Muscle layer of colon (tissue), 2 donors: ENCODE measurements at regions not wholly inside any gene's neighbourhood (a gene's known extent, or its start where the extent isn't known, plus 50 kb on each side); places are given as distances from the start of the nearest gene placed in this dataset.

Experiments
- H3K27ac ChIP-seq: one replicate; pipeline ENCODE4 v1.7.0; 2013; ENCODE audit warnings: low read depth, mild to moderate bottlenecking, low read length, moderate library complexity
- H3K27me3 ChIP-seq, 2 donors: one replicate each; pipeline ENCODE4 v1.7.0; 2013; ENCODE audit warnings: low read length in 2 of 2, mild to moderate bottlenecking in 2 of 2; ENCODE audit not compliant: insufficient read depth in 2 of 2, control insufficient read depth in 1 of 2
- H3K36me3 ChIP-seq: one replicate; pipeline ENCODE4 v1.7.0; 2013; ENCODE audit warnings: mild to moderate bottlenecking, low read length; ENCODE audit not compliant: insufficient read depth
- H3K4me1 ChIP-seq: one replicate; pipeline ENCODE4 v1.7.0; 2013; ENCODE audit warnings: mild to moderate bottlenecking, low read length; ENCODE audit not compliant: insufficient read depth
- H3K4me3 ChIP-seq, 2 donors: one replicate each; pipeline ENCODE4 v1.7.0; 2013; ENCODE audit warnings: low read length in 2 of 2, low read depth in 1 of 2, mild to moderate bottlenecking in 1 of 2, moderate library complexity in 1 of 2
- H3K9ac ChIP-seq: one replicate; pipeline ENCODE4 v1.7.0; 2013; ENCODE audit warnings: low read length
- H3K9me3 ChIP-seq: one replicate; pipeline ENCODE4 v1.7.0; 2013; ENCODE audit warnings: mild to moderate bottlenecking, low read length
- donor health status: abdominal sarcoma.
- donor health status: Adenocarcinoma of cecum.

DNA sequence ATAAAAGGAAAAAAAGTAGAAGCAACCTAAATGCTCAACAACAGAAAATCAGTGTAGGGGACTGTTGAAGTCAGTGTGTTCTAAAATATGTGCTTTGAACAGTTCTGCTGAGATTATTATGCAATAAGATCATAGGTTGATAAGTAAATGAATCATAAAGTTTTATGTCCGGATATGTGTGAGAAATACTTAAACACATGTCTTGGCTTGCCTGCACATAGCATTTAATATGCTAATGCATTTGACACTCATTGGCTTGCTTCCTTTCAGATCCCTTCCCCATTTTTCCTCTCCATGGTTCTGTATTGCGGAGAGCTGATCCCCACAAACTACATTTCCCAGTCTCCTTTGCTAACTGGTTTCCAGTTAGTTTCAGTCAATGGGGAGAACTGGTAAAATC, 573.8 kb upstream of the TBX3 start:
- Histone ChIP-seq H3K4me1 (no peaks in the 10 kb centered on the region), H3K27me3 (no peaks in the 10 kb centered on the region), H3K36me3 (no peaks in the 10 kb centered on the region), H3K9ac (no peak overlapping the region), H3K27ac (no peak overlapping the region), H3K9me3 (no peaks in the 10 kb centered on the region), H3K4me3 (no peak overlapping the region)

DNA sequence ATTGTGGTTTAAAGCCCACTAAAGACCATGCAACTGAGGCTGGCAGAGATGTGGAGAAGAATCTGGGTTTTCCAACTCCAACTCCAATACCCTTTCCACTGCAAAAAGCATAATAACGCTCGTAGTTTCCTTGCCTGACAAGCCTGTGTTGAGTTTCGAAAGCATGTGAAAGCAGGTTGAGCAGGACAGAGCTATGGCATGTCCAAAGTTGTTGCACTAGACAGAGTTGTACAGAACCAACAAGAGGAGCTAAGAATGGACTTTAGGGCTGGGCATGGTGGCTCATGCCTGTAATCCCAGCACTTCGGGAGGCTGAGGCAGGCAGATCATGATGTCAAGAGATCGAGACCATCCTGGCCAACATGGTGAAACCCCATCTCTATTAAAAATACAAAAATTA, 572.0 kb upstream of the TBX3 start:
- no peak overlapping the region for H3K4me3 ChIP-seq
- H3K9me3 ChIP-seq, result no peaks in the 10 kb centered on the region
- H3K27ac ChIP-seq, result no peak overlapping the region
- H3K9ac ChIP-seq, result no peak overlapping the region
- no peaks in the 10 kb centered on the region for H3K4me1 ChIP-seq
- no peaks in the 10 kb centered on the region for H3K27me3 ChIP-seq
- H3K36me3 ChIP-seq, result no peaks in the 10 kb centered on the region

DNA sequence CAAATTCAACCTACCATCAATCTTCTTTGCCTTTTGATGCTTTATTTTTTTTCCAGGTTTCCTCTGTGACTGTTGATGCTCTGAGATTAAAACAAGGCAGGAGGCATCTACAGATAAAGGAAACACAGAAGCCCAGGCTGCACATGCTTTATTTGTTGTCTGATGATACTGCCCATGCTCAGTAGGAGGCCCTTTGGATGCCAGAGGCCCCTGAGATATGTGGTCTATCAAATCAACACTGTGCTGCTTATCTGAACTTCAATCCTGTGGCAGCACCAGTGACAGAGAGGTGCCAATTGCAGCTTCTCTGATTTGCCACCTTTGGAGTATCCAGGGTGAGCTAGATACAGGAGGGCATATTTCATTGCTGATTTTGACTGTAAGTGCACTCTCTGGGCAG, 571.3 kb upstream of the TBX3 start:
- Histone ChIP-seq H3K4me1 (no peaks in the 10 kb centered on the region), H3K36me3 (no peaks in the 10 kb centered on the region), H3K27me3 (no peaks in the 10 kb centered on the region), H3K9me3 (no peaks in the 10 kb centered on the region), H3K9ac (no peak overlapping the region), H3K4me3 (no peak overlapping the region), H3K27ac (no peak overlapping the region)

DNA sequence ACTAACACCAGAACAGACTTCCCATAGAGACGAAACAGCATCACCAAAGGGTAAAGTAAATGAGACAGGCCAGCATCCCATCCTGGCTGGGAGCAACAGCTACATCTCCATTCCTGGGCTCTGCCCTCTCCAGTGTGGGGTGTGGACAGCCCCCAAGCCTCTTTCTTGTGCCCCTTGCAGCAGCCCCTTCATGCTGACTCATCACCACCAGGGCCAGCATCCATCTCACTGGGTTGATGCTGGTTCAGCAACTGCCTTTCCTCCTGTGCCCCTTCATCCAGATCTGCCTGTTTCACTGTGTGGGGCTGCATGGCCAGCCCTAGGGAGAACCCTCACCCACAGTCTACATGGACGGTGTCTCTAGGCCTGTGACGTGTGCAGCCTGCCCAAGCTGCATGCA, 569.1 kb upstream of the TBX3 start:
- no peaks in the 10 kb centered on the region for H3K9me3 ChIP-seq
- no peak overlapping the region for H3K9ac ChIP-seq
- H3K27ac ChIP-seq, result no peak overlapping the region
- H3K4me3 ChIP-seq, result no peak overlapping the region
- no peaks in the 10 kb centered on the region for H3K4me1 ChIP-seq
- no peaks in the 10 kb centered on the region for H3K27me3 ChIP-seq
- H3K36me3 ChIP-seq, result no peaks in the 10 kb centered on the region

DNA sequence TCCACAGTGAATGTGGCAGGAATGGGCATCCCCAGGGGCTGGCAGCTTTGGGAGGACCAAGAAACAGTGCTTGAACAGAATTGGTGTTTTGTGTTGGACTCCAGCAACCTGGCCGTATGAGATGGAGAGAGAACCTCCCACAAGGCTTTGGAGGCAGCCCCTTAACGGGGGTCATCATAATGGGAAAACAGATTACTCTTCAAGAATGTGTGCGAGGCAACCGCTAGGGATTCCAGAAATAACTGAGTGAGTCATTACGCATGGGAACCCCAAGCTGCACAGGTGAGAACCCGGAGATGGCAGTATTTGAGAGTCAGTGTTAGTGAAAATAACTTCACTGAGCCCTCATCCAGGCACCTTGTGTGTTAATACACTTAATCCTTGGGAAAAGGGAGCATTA, 567.8 kb upstream of the TBX3 start:
- Histone ChIP-seq H3K4me1 (no peaks in the 10 kb centered on the region), H3K27me3 (no peaks in the 10 kb centered on the region), H3K4me3 (no peak overlapping the region), H3K9me3 (no peaks in the 10 kb centered on the region), H3K36me3 (no peaks in the 10 kb centered on the region), H3K27ac (no peak overlapping the region), H3K9ac (no peak overlapping the region)

DNA sequence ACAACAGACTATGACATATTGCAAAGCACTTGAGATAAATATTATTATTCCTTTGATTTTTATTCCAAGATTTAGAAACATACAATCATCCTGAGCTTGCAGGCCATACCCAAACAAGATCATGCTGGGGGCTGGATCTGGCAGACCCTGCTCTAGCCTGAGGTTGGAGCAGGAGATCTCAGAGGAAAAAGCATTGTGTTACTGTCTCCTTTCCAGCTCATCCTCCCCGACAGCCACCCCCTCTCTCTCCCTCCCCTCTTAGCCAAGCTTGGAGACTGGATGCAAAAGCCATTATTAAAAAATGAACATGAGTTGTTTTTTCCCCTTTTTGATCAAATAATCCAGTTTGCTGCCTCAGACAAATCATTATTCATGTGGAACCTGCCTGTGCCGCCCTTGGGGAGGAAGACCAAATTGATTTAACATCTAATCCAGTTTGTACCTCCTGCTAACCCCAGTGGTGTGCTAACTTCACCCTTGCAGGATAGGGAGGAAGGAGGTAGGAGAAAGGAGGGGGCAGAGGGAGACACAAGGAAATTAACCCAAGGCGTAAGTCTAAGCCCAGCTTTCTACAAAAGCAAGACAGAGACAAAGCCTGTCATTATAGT, 565.8 kb upstream of the TBX3 start:
- Histone ChIP-seq H3K4me1 (no peaks in the 10 kb centered on the region), H3K27me3 (no peaks in the 10 kb centered on the region), H3K9ac (no peak overlapping the region), H3K27ac (no peak overlapping the region), H3K4me3 (no peak overlapping the region), H3K9me3 (no peaks in the 10 kb centered on the region), H3K36me3 (no peaks in the 10 kb centered on the region)

DNA sequence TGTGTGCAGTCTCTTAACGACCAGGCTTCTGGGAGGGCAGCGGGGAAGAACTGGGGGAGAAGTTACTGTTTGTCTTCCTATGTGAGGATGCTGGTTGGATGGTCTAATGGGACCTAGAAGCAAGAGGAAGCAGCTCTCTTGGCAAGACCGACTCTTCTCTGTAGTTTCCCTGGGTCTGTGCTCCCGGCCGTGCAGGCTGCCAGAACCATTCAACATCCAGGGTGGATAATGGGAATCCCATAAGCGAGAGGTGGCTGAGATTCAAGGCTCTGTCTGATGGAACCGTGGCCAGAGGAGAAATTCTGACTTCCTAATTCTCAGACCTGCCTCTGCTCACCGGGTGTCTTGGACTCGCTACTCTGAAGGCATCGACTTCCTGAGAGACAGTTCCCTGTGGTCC, 561.0 kb upstream of the TBX3 start:
- Histone ChIP-seq H3K36me3 (no peaks in the 10 kb centered on the region), H3K4me3 (no peak overlapping the region), H3K9ac (no peak overlapping the region), H3K27ac (no peak overlapping the region), H3K9me3 (no peaks in the 10 kb centered on the region), H3K27me3 (no peaks in the 10 kb centered on the region), H3K4me1 (no peaks in the 10 kb centered on the region)

DNA sequence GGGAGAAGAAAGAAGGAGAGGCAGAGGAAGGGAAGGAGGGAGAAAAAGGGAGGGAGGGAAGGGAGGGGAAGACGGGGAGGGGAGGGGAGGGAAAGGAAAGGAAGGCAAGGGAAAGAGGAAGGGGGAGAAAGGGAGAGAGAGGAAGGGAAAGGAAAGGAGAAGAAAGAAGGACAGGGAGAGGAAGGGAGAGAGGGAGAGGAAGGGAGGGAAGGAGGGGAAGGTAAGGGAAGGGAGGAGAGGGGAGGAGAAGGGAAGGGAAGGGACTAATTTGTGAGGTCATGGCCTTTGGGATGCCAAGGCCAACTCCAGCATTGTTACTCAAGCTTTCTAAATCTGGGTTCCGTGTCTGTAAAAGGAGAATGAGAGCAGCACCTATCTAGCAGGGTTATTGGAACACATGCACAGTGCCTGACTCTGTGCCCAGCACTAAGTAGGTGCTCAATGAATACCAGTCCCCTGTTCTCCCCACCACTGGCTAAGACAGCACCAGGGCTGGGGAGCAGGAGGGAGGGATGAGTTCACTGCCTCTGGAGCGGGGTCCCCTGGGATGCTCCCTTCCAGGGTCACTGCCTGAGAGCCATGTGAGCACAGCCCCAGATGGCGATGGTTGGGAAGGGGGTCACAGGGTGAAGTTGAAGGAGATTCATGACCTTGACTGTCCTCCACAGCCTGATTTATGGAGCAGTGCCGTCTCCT, 560.1 kb upstream of the TBX3 start:
- H3K27ac ChIP-seq, result no peak overlapping the region
- no peaks in the 10 kb centered on the region for H3K36me3 ChIP-seq
- no peaks in the 10 kb centered on the region for H3K9me3 ChIP-seq

DNA sequence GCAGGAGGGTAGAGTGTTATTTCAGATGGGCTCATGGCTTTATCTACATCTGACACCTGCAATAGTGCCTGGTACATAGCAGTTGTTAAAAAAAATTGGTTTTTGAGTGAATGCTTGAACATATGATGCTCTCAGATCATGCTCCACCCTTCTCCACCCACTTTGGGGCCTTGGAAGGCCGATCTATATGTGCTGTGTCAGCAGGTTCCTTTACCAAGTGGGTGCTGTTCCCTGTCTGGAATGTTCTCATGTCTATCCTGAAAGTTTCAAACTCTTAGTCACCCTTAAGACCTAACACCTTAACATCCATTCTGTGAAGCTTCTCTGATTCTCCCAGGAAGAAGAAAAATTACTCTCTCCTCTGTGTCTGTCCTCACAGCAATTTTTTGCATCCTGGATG, 556.3 kb upstream of the TBX3 start:
- Histone ChIP-seq H3K9ac (no peak overlapping the region), H3K27ac (no peak overlapping the region), H3K27me3 (no peaks in the 10 kb centered on the region), H3K36me3 (no peaks in the 10 kb centered on the region), H3K4me1 (no peaks in the 10 kb centered on the region), H3K9me3 (no peaks in the 10 kb centered on the region), H3K4me3 (no peak overlapping the region)

More for the DNA sequence above, 560.1 kb upstream of the TBX3 start:
- Histone ChIP-seq H3K4me3 (no peak overlapping the region), H3K27me3 (no peaks in the 10 kb centered on the region), H3K9ac (no peak overlapping the region), H3K4me1 (no peaks in the 10 kb centered on the region)

DNA sequence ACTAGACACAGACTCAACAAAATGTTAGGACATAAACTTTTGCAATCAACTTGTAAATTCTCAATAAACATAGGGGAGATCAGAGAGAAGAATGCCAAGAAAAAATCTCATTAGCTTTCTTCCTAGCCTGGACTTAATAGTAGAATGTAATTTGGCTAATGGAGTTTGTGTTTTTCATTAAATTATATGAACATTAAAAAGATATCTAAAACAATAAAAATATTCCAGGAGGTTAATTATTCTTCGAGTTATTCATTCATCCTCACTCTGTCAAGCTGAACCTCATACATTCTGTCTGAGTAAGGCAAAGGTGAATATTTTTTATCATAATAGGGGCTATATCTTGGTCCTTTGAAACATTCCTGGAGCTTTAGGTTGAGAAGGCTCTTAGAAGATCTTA, 551.9 kb upstream of the TBX3 start:
- H3K9me3 ChIP-seq, result no peaks in the 10 kb centered on the region
- H3K4me3 ChIP-seq, result no peak overlapping the region
- H3K9ac ChIP-seq, result no peak overlapping the region
- H3K36me3 ChIP-seq, result no peaks in the 10 kb centered on the region
- no peaks in the 10 kb centered on the region for H3K4me1 ChIP-seq
- H3K27ac ChIP-seq, result no peak overlapping the region
- H3K27me3 ChIP-seq, result no peaks in the 10 kb centered on the region

DNA sequence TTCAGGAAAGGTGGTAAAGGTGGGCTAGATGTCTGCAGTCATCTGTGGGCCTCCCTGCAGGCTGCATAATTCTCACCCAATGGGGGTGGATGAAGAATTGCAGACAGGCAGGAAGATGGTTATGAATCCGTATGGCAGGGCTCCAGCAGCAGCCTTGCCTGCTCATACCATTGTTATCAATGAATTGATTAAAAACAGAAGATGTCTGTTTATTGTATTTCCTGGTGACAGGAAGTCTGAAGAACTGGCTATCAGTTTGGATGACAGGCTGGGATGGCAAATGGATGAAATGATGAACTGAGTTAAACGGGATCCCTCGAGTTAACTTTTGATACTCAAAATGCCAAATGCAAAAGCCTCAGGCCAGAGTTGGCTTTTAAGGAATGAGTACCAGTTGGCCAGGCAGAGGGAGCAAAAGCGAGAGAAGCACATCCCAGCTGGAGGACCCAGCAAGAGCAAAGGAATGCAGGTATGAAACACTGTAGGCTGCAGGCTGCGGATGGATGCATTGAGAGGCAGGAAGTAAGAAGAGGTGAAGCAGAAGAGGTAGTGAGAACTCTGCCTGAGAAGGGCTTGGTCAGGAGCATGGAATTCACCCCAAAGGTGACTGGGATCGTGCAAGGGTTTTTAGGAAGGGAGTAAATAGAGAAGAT, 550.0 kb upstream of the TBX3 start:
- Histone ChIP-seq H3K4me1 (no peaks in the 10 kb centered on the region), H3K4me3 (no peak overlapping the region), H3K36me3 (no peaks in the 10 kb centered on the region), H3K27ac (no peak overlapping the region), H3K9ac (no peak overlapping the region), H3K27me3 (no peaks in the 10 kb centered on the region), H3K9me3 (no peaks in the 10 kb centered on the region)
